Stomach (tissue), 8 donors: ENCODE measurements at regions not wholly inside any gene's neighbourhood (a gene's known extent, or its start where the extent isn't known, plus 50 kb on each side); places are given as distances from the start of the nearest gene placed in this dataset.

Source experiments
- DNase-seq, 2 donors: peaks; one replicate each; pipeline versions ENCODE4 v3.0.0 to v3.0.0-alpha.2; 2013 to 2019
- H3K27ac ChIP-seq, 5 donors: fragments of 200-600 bp in 4 of 5; sonication (generic) in 4 of 5; one replicate each; pipeline ENCODE4 v1.5.1; 2013 to 2019; ENCODE audit warnings: mild to moderate bottlenecking in 1 of 5, moderate library complexity in 1 of 5
- H3K27me3 ChIP-seq, 3 donors: fragments of 200-600 bp; sonication (generic); one replicate each; pipeline ENCODE4 v1.5.1; 2017 to 2019; ENCODE audit warnings: mixed run types in 1 of 3
- H3K36me3 ChIP-seq, 4 donors: fragments of 200-600 bp; sonication (generic); 1 replicate in 3 of 4; 2 replicates in 1 of 4; pipeline ENCODE4 v1.5.1; 2016 to 2019
- H3K4me1 ChIP-seq, 4 donors: fragments of 200-600 bp; sonication (generic); one replicate each; pipeline ENCODE4 v1.5.1; 2016 to 2019
- H3K4me3 ChIP-seq, 4 donors: fragments of 200-600 bp; sonication (generic) in 3 of 4; one replicate each; pipeline ENCODE4 v1.5.1; 2016 to 2019; ENCODE audit warnings: mild to moderate bottlenecking in 1 of 4
- H3K9me3 ChIP-seq, 4 donors: fragments of 200-600 bp; sonication (generic); one replicate each; pipeline ENCODE4 v1.5.1; 2016 to 2019
- EP300 ChIP-seq: sonication (generic); formaldehyde crosslinking; IDR thresholded peaks from one replicate; pipeline ENCODE4 v1.6.1; 2017; ENCODE audit warnings: antibody characterized with exemption
- POLR2A ChIP-seq, 4 donors: fragments of 450-650 bp; IDR thresholded peaks; one replicate each; pipeline ENCODE4 v1.6.1; 2016; ENCODE audit warnings: antibody characterized with exemption in 4 of 4, control low read depth in 2 of 4, mild to moderate bottlenecking in 1 of 4, moderate library complexity in 1 of 4
- POLR2AphosphoS5 ChIP-seq, 3 donors: sonication (generic); formaldehyde crosslinking; IDR thresholded peaks; one replicate each; pipeline ENCODE4 v1.6.1; 2016; ENCODE audit warnings: antibody characterized with exemption in 3 of 3
- WGBS, 5 donors: extraction: QIAGEN DNeasy Blood & Tissue Kit in 3 of 5; methylation state at CpG; one replicate each; pipeline versions ENCODE4 v1.1.5 to v1.1.7; 2013 to 2018; 5-methylcytosine and 5-hydroxymethylcytosine counted together
- intact Hi-C: fragments of 100-400 bp; cut with DNase I; formaldehyde crosslinking; loops from one replicate; pipeline ENCODE4 v1.15.1; 2023; ENCODE audit warnings: low total_unique reads
- TF ChIP-seq, protein P1 (sequence below), 7 experiments: fragments of 450-650 bp in 4 of 7; fragments of 200-600 bp in 3 of 7; sonication (generic) in 3 of 7; IDR thresholded peaks; one replicate each; pipeline ENCODE4 v1.5.1; 2016 to 2019; ENCODE audit warnings: antibody characterized with exemption in 7 of 7, control low read depth in 2 of 7, mild to moderate bottlenecking in 1 of 7
- donor health status: healthy with polysubstance abuse.
- donor health status: Bipolar disorder and iron deficiency.
- donor health status: healthy.

DNA sequence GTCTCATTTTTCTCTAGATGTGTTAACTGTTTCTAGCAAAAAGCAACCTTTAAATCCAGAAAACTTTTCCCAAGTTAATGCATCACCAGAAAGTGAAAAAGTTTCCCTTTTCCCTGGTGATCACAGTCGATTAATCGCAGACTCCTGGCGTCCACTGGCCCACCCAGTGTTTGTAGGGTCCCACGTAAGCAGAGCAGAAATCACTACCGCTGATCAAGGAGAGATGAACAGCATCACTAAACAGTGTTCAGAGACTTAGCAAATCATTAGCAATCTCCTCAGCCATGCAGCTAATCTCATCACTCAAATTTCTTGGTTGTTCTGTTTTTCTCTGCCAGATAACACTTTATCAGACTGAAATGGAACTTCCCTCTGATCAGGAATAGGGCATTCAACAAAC, 184.2 kb downstream of the EFNB2 start:
- Histone ChIP-seq H3K36me3 (no peaks in the 10 kb centered on the region), H3K4me3 (no peak overlapping the region), H3K9me3 (no peaks in the 10 kb centered on the region), H3K27ac (no peak overlapping the region), H3K27me3 (peaks cover 0 to 12% (median 0%) of the 10 kb centered on the region in 3 donors), H3K4me1 (peaks cover 0 to 29% (median 17%) of the 10 kb centered on the region in 4 donors)
- TF ChIP-seq POLR2AphosphoS5 (IDR thresholded peaks at IDR 0.05), result no peak
- TF ChIP-seq POLR2A (IDR thresholded peaks at IDR 0.05), result no peak
- WGBS, 5 donors, result 72 to 86% (median 77%) methylated on average over 5 of the region's 5 CpGs
- DNase-seq, result no peak
- intact Hi-C loops, result no loop called here

DNA sequence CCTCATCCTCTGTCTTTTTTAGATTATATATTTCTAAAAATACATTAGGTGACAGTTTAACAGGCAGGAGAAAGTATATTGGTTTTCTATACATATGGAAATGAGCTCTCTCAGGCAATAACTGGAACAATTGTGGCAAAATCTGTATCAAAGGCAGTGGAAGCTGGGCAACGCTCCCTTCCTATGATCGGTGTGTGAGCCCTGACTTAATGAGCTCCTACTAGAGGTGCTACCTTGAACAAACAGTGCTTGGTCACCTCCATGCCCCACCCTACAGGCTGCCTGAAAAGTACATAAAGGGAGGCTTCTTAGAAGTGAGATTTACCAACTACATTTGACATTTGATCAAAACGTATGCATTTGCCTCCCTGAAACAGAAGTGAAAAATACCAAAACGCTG, 185.3 kb downstream of the EFNB2 start:
- DNase-seq, result peak; percentile 72 to 87
- TF ChIP-seq, protein P1, sequence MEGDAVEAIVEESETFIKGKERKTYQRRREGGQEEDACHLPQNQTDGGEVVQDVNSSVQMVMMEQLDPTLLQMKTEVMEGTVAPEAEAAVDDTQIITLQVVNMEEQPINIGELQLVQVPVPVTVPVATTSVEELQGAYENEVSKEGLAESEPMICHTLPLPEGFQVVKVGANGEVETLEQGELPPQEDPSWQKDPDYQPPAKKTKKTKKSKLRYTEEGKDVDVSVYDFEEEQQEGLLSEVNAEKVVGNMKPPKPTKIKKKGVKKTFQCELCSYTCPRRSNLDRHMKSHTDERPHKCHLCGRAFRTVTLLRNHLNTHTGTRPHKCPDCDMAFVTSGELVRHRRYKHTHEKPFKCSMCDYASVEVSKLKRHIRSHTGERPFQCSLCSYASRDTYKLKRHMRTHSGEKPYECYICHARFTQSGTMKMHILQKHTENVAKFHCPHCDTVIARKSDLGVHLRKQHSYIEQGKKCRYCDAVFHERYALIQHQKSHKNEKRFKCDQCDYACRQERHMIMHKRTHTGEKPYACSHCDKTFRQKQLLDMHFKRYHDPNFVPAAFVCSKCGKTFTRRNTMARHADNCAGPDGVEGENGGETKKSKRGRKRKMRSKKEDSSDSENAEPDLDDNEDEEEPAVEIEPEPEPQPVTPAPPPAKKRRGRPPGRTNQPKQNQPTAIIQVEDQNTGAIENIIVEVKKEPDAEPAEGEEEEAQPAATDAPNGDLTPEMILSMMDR (IDR thresholded peaks at IDR 0.05), result no peak
- peak in 2 of 3 donors; percentile 43 to 54 for TF ChIP-seq POLR2AphosphoS5 (IDR thresholded peaks at IDR 0.05)
- peaks cover 0 to 29% (median 17%) of the 10 kb centered on the region in 4 donors for H3K4me1 ChIP-seq
- H3K36me3 ChIP-seq, result no peaks in the 10 kb centered on the region
- intact Hi-C loops, result no loop called here
- no peak overlapping the region for H3K4me3 ChIP-seq
- no peaks in the 10 kb centered on the region for H3K9me3 ChIP-seq
- WGBS, 5 donors, result 30 to 67% (median 34%) methylated on average over 4 of the region's 4 CpGs
- H3K27ac ChIP-seq, result peak overlapping the region; percentile 34 to 73 (median 44)
- H3K27me3 ChIP-seq, result peaks cover 0 to 12% (median 0%) of the 10 kb centered on the region in 3 donors

DNA sequence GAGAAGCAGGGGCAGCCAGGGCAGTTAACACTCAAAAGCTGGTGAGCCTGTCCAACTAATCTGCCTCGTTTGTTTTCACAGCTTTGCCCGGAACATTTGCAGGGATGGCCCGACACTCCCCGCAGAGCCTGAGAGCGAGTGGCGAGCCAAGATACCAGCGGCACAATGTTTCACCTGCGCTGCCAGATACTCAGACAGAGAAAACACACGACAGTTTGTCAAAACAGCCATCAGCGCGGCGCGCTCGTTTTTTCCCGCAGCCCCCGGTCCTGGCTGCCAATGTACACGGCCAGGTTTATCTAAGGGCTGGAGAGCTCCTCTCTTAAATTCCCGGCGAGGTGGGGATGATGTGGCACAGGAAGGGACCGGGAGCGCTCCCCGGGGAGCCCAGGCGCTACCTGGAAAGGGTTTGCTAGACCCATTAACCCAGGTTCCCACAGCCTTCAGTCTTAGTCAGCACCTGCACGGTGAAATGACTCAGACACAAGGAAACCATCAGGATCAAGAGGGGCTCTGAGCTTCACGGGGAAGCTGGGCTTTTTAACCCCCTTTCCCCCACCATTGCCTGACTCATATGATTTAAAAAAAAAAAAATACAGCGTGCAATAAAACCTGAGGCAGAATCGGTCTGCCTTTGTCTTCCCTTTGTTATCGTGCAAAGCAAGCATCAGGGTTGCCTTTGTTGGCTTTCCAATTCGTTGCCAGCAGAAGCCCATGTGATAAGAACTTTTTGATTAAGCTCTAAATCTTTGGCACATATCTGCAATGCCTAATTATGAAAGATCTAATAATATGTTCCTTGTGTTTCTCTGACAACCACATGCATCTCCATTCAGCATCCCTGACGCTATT, 186.2 kb downstream of the EFNB2 start:
- intact Hi-C loops, result no loop called here
- 3 to 7% (median 4%) methylated on average over 29 to 30 of the region's 30 CpGs for WGBS, 5 donors
- Histone ChIP-seq H3K4me3 (peak overlapping the region; percentile 34 to 40 (median 37)), H3K36me3 (no peaks in the 10 kb centered on the region), H3K4me1 (peaks cover 0 to 29% (median 17%) of the 10 kb centered on the region in 4 donors), H3K9me3 (no peaks in the 10 kb centered on the region), H3K27me3 (peaks cover 0 to 12% (median 0%) of the 10 kb centered on the region in 3 donors), H3K27ac (peak overlapping the region; percentile 50 to 81 (median 67))
- TF ChIP-seq, protein P1 (IDR thresholded peaks at IDR 0.05), result no peak
- TF ChIP-seq POLR2A (IDR thresholded peaks at IDR 0.05), result no peak
- no peak for TF ChIP-seq POLR2AphosphoS5 (IDR thresholded peaks at IDR 0.05)
- no peak for TF ChIP-seq EP300
- peak; percentile 68 to 69 for DNase-seq

DNA sequence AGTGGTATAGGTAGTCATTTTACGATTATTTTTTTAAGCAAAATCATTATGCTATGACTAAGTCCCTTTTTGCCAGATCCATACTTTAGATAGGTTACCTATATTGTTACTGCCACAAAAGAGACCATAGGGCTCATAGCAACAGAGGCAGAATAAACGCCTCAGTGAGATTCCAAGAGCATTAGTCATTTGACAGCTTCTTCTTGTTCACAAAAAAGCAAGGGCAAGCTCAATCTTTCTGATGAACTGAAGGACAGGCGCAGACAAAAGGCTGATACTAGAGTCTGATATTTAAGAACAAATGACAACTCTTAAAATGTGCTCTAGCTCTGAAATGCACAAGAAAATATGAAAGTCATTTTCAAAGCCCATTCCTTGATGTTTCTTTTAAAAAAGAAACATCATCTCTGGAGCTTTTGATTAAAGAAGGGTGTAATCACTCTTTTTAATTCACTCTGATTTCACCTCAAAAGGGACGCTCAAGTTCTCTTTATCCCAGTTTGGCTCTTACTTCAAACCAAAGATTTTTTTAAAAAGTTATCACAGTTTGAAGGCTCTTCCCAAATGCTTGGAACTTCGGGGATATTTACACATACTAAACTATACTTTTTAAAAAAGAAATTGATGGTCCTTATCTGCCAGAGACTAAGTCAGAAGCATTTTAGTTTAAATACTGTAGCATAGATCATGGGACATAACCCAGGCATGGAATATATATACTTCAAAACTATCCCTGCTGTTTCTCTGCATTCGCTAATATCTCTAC, 187.2 kb downstream of the EFNB2 start:
- 48 to 66% (median 55%) methylated on average over 6 of the region's 6 CpGs for WGBS, 5 donors
- intact Hi-C loops, result no loop called here
- H3K4me3 ChIP-seq, result no peak overlapping the region
- no peaks in the 10 kb centered on the region for H3K36me3 ChIP-seq
- TF ChIP-seq POLR2AphosphoS5 (IDR thresholded peaks at IDR 0.05), result no peak
- TF ChIP-seq, protein P1 (IDR thresholded peaks at IDR 0.05), result no peak
- peak in 1 of 2 donors; percentile 34 for DNase-seq
- peaks cover 0 to 12% (median 0%) of the 10 kb centered on the region in 3 donors for H3K27me3 ChIP-seq
- H3K4me1 ChIP-seq, result peaks cover 3 to 29% (median 17%) of the 10 kb centered on the region in 4 donors
- H3K27ac ChIP-seq, result no peak overlapping the region
- H3K9me3 ChIP-seq, result no peaks in the 10 kb centered on the region
